ENCODE measurements at regions not wholly inside any gene's neighbourhood (a gene's known extent, or its start where the extent isn't known, plus 50 kb on each side); places are given as distances from the start of the nearest gene placed in this dataset.

GRCh38 chr16:86806838-86807351 is 228.5 kb downstream of the FOXL1 start:
- DNase-seq (ENCODE audit: low read depth), result no peak

DNA sequence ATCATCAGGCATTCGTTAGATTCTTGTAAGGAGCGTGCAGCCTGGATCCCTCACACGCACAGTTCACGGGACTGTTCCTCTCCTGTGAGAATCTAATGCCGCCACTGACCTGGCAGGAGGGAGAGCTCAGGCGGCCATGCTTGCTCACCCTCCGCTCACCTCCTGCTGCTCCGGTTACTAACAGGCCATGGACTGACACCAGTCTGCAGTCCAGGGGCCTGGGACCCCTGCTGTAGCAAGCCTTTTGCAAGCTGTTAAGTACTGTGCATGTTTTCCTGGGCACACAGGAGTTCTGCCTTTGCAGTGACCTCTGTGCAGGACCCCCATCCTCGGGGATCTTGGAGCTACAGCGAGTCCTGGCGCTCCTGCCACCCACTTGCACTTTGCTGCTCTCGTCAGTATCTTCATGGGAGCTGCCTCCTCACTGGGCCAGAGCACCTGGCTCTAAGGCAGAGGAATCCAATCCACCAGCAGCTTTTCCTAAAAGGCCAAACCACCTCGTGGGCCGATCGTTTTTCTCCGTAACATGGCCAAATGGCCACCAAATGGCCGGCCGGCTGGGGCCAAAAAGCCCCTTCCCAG is 230.6 kb downstream of the FOXL1 start:
- no peak for DNase-seq (ENCODE audit: low read depth)

GRCh38 chr16:86809458-86809955 is 231.2 kb downstream of the FOXL1 start:
- DNase-seq (ENCODE audit: low read depth), result peak; percentile 56

- DNase-seq (ENCODE audit: low read depth), result no peak
Observed at GRCh38 chr16:86810062-86810461, 231.7 kb downstream of the FOXL1 start.

DNA sequence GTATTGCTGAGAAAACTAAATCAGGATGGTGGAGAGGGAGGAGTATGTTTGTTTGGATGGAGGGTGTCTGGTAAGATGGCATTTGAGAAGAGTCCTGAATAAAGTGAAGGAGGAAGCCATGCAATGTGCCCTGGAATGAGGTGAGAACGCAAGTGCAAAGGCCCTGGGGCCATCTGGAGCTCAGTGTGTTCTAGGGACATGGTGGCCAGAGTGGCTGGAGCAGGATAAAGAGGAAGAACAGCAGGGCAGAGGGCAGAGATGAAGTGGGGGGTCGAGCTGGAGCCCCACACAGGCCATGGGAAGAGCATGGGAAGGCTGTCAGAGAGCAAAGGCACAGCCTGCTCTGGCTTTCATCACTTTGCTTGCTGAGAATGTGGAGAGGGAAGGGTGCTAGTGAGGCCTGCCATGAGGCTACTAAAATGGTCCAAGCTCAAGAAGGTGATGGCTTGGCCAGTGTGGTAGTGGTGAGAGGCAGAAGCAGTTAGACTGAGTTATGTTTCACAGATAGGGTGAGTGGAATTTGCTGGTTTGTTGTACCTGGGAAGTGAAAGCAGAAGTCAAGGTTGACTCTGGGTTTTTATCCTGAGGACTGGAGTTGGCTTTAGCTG is 234.1 kb downstream of the FOXL1 start:
- DNase-seq (ENCODE audit: low read depth), result no peak

DNA sequence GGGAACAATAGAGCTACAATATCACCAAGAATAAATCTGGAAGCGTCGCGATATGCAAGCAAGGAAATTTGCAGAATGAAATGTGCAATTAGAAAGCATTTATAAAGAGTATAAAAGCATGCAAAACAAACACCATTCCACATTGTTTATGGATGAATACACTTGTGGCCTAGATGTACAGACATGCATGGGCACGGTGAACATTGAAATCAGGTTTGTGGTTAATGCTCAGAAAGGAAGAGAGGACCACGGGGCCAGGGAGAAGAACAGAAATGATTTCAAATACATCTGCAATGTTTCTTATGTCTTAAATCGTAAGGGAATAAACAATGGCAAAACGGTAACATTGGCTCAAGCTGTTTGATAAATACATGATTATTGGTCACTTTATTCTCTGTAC is 235.9 kb downstream of the FOXL1 start:
- no peak for DNase-seq (ENCODE audit: low read depth)

DNA sequence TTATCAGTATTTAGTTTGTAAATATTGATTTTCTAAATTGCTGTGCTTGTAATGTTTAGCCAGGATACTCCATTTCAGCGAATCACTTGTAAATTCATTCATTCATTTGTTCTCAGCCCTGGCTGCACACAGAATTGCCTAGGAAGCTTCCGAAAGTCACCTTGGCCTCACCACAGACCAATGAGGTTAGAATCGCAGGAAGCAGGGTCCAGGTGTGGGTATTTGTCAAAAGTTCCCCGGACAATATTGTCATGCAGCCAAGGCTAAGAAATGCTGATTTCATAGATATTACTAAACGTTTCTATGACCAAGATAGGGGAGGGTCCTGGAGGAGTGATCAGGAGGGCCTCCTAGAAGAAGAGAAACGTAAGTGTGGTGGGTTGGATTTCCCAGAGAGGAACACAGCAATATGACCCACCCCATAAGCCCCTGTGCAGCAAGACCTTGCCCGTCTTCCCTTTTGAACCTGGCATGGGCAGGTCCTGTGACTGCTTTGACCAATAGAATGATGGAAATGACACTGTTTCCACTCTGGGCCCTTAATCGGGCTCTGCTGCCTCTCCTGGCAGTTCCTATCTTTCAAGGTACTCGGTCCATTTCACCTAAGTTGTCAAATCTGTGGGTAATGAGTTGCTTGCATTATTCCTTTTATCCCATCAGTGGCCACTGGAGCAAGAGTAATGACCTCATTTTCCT is 238.7 kb downstream of the FOXL1 start:
- no peak for DNase-seq (ENCODE audit: low read depth)

DNA sequence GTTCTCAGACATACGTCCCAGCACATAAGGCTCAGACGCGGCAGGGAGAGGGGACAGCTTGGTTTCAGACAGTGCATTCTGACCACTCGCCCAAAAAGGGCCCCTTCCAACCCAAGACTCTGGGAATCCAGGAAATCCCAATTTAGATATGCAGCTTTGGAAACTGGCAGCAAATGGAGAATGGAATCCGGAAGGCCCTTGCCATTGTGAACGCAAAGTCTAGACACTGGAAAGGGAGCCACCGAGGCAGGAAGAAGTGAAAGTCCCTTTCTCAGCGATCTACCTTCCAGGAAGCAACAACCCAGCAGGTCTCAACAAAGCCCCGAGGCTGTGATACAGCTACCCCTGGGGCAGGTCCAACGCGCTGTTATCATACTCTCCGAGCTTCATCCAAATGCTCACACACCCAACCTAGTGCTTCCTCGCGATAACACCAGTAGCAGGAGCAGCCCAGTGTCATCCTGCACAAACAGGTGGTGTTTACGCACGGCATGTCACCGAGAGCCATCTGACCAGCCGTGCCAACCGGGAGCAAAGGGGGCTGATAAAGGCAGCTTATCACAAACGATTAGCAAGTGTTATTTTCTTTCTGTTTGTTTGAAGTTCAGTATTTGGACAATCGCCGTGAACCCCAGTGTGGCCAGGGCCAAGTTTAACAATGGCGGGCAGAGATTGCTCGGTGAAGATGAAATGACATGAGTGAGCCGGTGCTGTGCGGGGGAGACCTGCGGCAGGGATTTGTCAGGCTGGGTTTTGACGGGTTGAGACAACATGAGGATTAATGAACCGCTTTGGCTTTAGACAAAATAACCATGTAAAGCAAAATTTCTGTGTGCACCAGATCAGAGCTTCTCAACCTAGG is 240.6 kb downstream of the FOXL1 start:
- DNase-seq (ENCODE audit: low read depth), result no peak

DNA sequence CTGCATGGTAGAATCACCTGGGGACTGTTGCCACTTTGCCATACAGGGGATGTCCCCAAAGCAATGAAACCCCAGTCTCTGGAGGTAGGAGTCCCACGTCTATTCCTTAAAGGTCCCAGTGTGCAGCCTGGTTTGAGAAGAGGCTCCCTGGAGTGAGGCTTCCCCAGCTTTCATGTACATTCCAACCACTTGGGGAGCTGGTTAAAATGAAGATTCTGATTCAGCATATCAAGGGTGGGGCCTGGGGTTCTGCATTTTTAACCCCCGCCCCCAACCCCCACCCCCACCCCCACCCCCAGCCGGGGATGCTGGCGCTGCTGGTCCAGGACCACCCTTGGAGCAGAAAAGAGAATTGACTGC is 241.2 kb downstream of the FOXL1 start:
- no peak for DNase-seq (ENCODE audit: low read depth)

DNA sequence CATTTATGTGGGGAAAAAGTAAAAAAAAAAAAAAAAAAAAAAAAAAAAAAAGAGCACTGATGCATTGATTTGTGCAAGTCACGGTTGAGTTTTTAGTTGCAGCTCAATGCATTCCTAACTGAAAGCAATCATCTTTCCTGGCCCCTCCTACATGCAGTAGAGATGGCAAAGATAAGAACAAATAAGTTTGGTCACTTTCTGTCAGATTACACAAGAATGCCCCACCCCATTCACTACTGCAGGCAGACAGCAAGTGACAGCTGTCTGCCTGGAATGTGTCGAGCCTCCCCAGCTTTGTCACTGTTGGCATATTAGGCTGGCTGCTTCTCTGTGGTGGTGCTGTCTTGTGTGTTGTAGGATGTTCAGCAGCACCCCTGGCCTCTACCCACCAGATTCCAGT is 243.5 kb downstream of the FOXL1 start:
- no peak for DNase-seq (ENCODE audit: low read depth)

DNA sequence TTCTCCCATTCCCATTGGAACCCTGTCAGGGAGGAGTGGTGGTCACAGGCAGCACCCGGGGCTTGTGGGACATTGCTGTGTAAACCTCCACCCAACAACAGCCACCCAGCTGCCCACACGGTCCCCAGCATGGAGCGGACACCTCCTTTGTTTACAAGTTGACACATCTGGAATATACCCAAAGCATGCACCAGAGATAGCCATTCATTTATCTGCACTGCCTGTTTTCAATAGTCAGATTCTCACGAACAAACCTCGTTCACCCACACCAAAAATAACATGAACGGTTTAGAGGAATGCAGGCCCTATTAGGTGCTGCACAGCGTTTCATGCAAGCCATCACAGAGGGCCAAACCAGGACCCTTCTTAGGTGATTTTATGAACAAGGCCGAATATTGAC is 244.8 kb downstream of the FOXL1 start:
- DNase-seq (ENCODE audit: low read depth), result no peak

GRCh38 chr16:86823888-86824671 is 245.7 kb downstream of the FOXL1 start:
- peak; percentile 82 for DNase-seq (ENCODE audit: low read depth)

DNA sequence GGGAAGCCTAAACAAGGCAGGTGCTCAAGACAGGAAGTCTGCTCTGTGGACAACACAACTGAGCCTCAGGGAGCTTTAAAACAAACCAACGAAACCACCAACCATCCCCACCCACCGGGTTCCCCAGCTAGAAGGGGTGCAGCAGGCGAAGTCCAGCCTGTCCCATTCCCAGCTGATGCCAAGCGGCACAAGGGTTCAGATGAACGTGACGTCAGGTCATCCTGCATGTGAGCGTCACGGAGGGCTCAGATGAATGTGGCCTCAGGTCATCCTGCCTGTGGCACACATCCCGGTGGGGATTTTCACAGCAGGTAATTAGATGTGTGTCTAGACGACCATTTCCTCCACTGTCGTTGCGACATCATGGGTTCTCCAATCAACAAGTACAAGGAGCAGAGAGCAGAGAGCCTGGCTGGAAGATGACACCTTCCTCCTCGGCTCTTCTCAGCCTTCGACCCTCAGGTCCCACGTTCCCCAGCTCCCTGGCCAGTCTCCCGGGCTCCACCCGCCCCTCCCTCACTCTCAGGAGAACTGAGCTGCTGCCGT is 246.5 kb downstream of the FOXL1 start:
- DNase-seq (ENCODE audit: low read depth), result no peak

DNA sequence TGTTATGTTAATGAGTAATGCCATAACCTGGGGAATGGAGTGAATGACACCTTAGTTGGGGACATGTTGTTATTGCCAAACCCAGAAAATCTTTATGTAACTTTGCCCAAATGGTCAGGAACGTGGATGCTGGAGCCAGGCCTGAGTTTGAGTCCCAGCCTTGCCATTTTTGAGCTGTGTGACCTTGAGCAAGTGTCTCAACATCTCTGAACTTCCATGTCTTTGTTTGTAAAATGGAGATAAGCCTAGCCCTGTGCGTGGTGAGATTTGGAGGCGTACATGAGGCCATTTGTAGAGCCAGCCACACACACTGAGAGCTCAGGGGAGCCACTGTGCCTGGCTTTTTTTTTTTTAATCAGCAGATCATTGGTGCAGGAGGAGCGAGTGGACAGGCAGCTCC is 247.3 kb downstream of the FOXL1 start:
- no peak for DNase-seq (ENCODE audit: low read depth)

- DNase-seq (ENCODE audit: low read depth), result no peak
Observed at GRCh38 chr16:86826941-86827340, 248.6 kb downstream of the FOXL1 start.

DNA sequence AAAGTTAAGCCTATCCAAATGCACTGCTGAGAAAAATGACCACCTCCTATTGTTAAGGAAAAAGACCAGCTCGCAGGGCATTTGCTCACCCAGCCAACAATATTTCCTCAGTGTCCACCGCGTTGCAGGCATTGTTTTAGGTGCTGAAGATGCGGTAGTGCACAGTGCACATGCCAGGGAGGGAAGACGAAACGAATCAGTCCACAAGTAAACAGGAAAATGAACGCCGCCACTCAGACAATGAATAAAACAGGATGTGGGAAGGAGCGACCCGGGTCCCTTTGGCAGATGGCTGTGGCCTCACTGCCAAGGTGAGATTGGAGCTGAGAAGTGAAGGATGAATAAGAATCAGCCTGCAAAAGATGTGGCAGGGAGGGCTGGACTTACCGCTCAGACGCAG is 249.2 kb downstream of the FOXL1 start:
- DNase-seq (ENCODE audit: low read depth), result no peak

- DNase-seq (ENCODE audit: low read depth), result no peak
Observed at GRCh38 chr16:86828202-86828601, 249.9 kb downstream of the FOXL1 start.

DNA sequence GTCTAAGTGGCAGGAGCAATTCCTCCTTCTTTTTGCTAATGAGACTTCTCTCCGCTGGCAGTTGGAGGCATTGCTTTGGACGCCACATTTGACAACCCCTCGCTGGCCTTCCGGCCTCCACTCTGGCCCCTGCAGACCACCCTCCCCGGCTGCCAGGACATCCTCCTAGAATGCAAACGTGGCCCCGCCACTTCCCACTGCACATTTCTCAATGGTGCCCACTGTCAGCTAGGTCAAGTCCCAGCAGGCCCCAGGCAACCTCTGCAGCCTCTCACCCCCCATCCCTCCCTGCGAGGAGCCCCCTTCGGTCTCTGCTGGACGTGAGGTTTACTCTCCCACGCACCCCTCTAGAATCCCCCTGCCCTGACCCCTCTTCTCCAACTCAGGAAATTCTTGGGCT is 250.3 kb downstream of the FOXL1 start:
- DNase-seq (ENCODE audit: low read depth), result no peak

DNA sequence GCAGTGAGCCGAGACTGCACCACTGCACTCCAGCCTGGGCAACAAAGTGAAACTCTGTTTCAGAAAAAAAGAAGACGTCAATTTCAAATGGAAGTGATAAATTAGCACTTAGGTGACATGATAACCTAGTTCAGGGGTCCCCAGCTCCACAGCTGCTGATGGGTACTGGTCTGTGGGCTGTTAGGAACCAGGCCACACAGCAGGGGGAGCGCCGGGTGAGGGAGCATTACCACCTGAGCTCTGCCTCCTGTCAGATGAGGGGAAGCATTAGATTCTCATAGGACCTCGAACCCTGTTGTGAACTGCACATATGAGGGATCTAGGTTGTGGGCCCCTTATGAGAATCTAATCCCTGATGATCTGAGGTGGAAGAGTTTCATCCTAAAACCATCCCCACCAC is 253.0 kb downstream of the FOXL1 start:
- DNase-seq (ENCODE audit: low read depth), result no peak

DNA sequence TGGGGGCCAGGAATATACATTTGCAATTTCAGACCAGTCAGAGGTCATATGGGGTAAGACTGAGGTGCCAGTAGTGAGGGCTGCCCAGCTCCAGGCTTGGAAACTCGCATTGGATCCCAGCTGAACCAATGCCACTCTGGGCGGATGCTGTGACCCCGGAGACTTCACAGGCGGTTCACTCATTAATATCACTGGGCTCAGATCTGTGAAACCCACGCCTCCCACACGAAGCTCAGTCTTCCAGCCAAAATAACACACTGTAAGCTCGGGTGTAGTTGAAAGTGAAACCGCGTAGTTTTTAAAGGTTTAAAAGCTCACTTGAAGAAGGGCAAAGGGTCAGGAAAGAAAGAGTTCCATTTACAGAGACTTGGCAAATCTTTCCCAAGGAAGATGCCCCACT is 254.8 kb downstream of the FOXL1 start:
- no peak for DNase-seq (ENCODE audit: low read depth)

DNA sequence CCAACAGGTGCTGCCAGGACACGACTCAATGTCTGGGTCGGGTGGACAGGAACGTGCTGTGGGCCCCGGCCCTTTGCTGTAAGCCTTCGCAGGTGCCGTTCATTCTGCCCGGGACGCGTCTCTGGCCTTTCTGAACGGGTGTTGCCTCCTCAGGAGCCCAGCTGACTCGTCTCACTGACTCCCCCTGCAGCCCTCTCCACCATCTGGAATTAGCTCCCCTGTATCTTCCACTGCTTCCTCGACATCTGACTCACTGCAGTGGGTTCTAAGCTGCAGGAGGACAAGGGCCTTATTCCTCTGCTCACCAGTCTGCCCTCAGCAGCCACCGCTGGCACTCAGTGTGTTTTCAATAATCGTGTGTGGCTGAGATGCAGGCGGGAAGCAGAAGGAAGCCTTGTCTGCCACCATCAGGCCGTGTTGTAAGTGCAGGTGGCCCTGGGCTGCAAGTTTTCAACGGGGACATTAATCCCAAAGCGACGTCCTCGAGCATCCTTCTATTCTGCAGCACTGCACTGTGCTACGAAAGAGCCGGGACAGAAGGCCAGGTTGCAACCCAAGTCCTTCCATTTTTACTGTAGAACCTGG is 256.2 kb downstream of the FOXL1 start:
- DNase-seq (ENCODE audit: low read depth), result no peak

All from stromal cell of bone marrow (primary cell).